ENCODE measurements at regions not wholly inside any gene's neighbourhood (a gene's known extent, or its start where the extent isn't known, plus 50 kb on each side); places are given as distances from the start of the nearest gene placed in this dataset.

- no peak for DNase-seq
Measured at GRCh38 chr2:191515551-191515950, 162.4 kb upstream of the NABP1 start.

GRCh38 chr2:191516260-191516659 is 161.7 kb upstream of the NABP1 start:
- DNase-seq, result no peak

GRCh38 chr2:191521608-191522208 is 156.2 kb upstream of the NABP1 start:
- DNase-seq, result peak in 1 of 2 experiments; percentile 5

- no peak for DNase-seq
Measured at GRCh38 chr2:191522478-191523120, 155.3 kb upstream of the NABP1 start.

GRCh38 chr2:191526091-191526490 is 151.8 kb upstream of the NABP1 start:
- no peak for DNase-seq

- DNase-seq, result no peak
Measured at GRCh38 chr2:191526536-191526935, 151.4 kb upstream of the NABP1 start.

GRCh38 chr2:191526953-191527556 is 150.9 kb upstream of the NABP1 start:
- no peak for DNase-seq

GRCh38 chr2:191530618-191531017 is 147.3 kb upstream of the NABP1 start:
- DNase-seq, result no peak

GRCh38 chr2:191533693-191534180 is 144.2 kb upstream of the NABP1 start:
- no peak for DNase-seq

- DNase-seq, result no peak
Measured at GRCh38 chr2:191537921-191538320, 140.0 kb upstream of the NABP1 start.

- no peak for DNase-seq
Measured at GRCh38 chr2:191538334-191538903, 139.5 kb upstream of the NABP1 start.

GRCh38 chr2:191539068-191539467 is 138.9 kb upstream of the NABP1 start:
- DNase-seq, result peak in 1 of 2 experiments; percentile 31

- DNase-seq, result no peak
Measured at GRCh38 chr2:191540681-191541080, 137.3 kb upstream of the NABP1 start.

- DNase-seq, result no peak
Measured at GRCh38 chr2:191543708-191544107, 134.2 kb upstream of the NABP1 start.

GRCh38 chr2:191544461-191545062 is 133.4 kb upstream of the NABP1 start:
- DNase-seq, result no peak

GRCh38 chr2:191545361-191545760 is 132.6 kb upstream of the NABP1 start:
- DNase-seq, result no peak

- no peak for DNase-seq
Measured at GRCh38 chr2:191552066-191552465, 125.9 kb upstream of the NABP1 start.

GRCh38 chr2:191554240-191554639 is 123.7 kb upstream of the NABP1 start:
- no peak for DNase-seq

- peak; percentile 39 to 71 for DNase-seq
Measured at GRCh38 chr2:191555092-191555742, 122.7 kb upstream of the NABP1 start.

- no peak for DNase-seq
Measured at GRCh38 chr2:191556463-191556862, 121.5 kb upstream of the NABP1 start.

GRCh38 chr2:191557841-191558240 is 120.1 kb upstream of the NABP1 start:
- no peak for DNase-seq

GRCh38 chr2:191559569-191559968 is 118.4 kb upstream of the NABP1 start:
- DNase-seq, result no peak

GRCh38 chr2:191560411-191560980 is 117.4 kb upstream of the NABP1 start:
- DNase-seq, result no peak
